ENCODE measurements at regions not wholly inside any gene's neighbourhood (a gene's known extent, or its start where the extent isn't known, plus 50 kb on each side); places are given as distances from the start of the nearest gene placed in this dataset.

- no peak overlapping the region for H3K9ac ChIP-seq (ENCODE audit: low read length)
- H3F3A ChIP-seq (ENCODE audit: insufficient read depth, low read length, poor library complexity, severe bottlenecking), result no peaks in the 10 kb centered on the region
- H3K9me2 ChIP-seq (ENCODE audit: insufficient read depth, low read length), result no peaks in the 10 kb centered on the region
- no peaks in the 10 kb centered on the region for H3K79me2 ChIP-seq (replicated peaks; ENCODE audit: insufficient read depth, low read length)
- TF ChIP-seq RAD21 (conservative IDR thresholded peaks at IDR 0.05) (no peak), MXI1 (conservative IDR thresholded peaks at IDR 0.05; ENCODE audit: poor library complexity, severe bottlenecking) (no peak), SMC3 (conservative IDR thresholded peaks at IDR 0.05; ENCODE audit: poor library complexity) (no peak), POLR2AphosphoS5 (IDR thresholded peaks at IDR 0.05) (no peak), REST (IDR thresholded peaks at IDR 0.05; ENCODE audit: borderline replicate concordance) (no peak), TAF1 (IDR thresholded peaks at IDR 0.05; ENCODE audit: low read depth) (no peak), CTCF (IDR thresholded peaks at IDR 0.05; ENCODE audit: poor library complexity, severe bottlenecking) (no peak), EP300 (conservative IDR thresholded peaks at IDR 0.05; ENCODE audit: poor library complexity, severe bottlenecking) (no peak), EZH2 (IDR thresholded peaks at IDR 0.05; ENCODE audit: borderline replicate concordance, insufficient read depth, low read length, poor library complexity, severe bottlenecking) (no peak)
- no peak overlapping the region for H2AFZ ChIP-seq (ENCODE audit: low read depth, low read length)
- no peak overlapping the region for H3K4me3 ChIP-seq (ENCODE audit: low read length)
- H3K27me3 ChIP-seq (ENCODE audit: insufficient read depth, low read depth, low read length), result no peaks in the 10 kb centered on the region
- no peaks in the 10 kb centered on the region for H3K36me3 ChIP-seq (ENCODE audit: insufficient read depth, low read length)
- no peaks in the 10 kb centered on the region for H4K20me1 ChIP-seq (ENCODE audit: insufficient read depth)
- no peak overlapping the region for H3K4me2 ChIP-seq (ENCODE audit: low read length)
- no peaks in the 10 kb centered on the region for H3K9me3 ChIP-seq (ENCODE audit: low read length)
- no peak overlapping the region for H3K27ac ChIP-seq (ENCODE audit: low read length)
These were observed 88.4 kb downstream of the ENC1 start for GRCh38 chr5:74552101-74552500.

- H3K36me3 ChIP-seq (ENCODE audit: insufficient read depth, low read length), result no peaks in the 10 kb centered on the region
- H3F3A ChIP-seq (ENCODE audit: insufficient read depth, low read length, poor library complexity, severe bottlenecking), result no peaks in the 10 kb centered on the region
- H3K4me2 ChIP-seq (ENCODE audit: low read length), result no peak overlapping the region
- H4K20me1 ChIP-seq (ENCODE audit: insufficient read depth), result no peaks in the 10 kb centered on the region
- no peaks in the 10 kb centered on the region for H3K9me2 ChIP-seq (ENCODE audit: insufficient read depth, low read length)
- H2AFZ ChIP-seq (ENCODE audit: low read depth, low read length), result no peak overlapping the region
- H3K9me3 ChIP-seq (ENCODE audit: low read length), result no peaks in the 10 kb centered on the region
- no peaks in the 10 kb centered on the region for H3K27me3 ChIP-seq (ENCODE audit: insufficient read depth, low read depth, low read length)
- no peak overlapping the region for H3K4me3 ChIP-seq (ENCODE audit: low read length)
- H3K27ac ChIP-seq (ENCODE audit: low read length), result no peak overlapping the region
- no peak overlapping the region for H3K9ac ChIP-seq (ENCODE audit: low read length)
- TF ChIP-seq TAF1 (IDR thresholded peaks at IDR 0.05; ENCODE audit: low read depth), result no peak
- TF ChIP-seq CTCF (IDR thresholded peaks at IDR 0.05; ENCODE audit: poor library complexity, severe bottlenecking), result no peak
- TF ChIP-seq EP300 (conservative IDR thresholded peaks at IDR 0.05; ENCODE audit: poor library complexity, severe bottlenecking), result no peak
- TF ChIP-seq REST (IDR thresholded peaks at IDR 0.05; ENCODE audit: borderline replicate concordance), result no peak
- no peak for TF ChIP-seq RAD21 (conservative IDR thresholded peaks at IDR 0.05)
- TF ChIP-seq EZH2 (IDR thresholded peaks at IDR 0.05; ENCODE audit: borderline replicate concordance, insufficient read depth, low read length, poor library complexity, severe bottlenecking), result no peak
- no peak for TF ChIP-seq MXI1 (conservative IDR thresholded peaks at IDR 0.05; ENCODE audit: poor library complexity, severe bottlenecking)
- no peak for TF ChIP-seq SMC3 (conservative IDR thresholded peaks at IDR 0.05; ENCODE audit: poor library complexity)
- no peak for TF ChIP-seq POLR2AphosphoS5 (IDR thresholded peaks at IDR 0.05)
- no peaks in the 10 kb centered on the region for H3K79me2 ChIP-seq (replicated peaks; ENCODE audit: insufficient read depth, low read length)
These were observed 89.6 kb downstream of the ENC1 start for GRCh38 chr5:74550927-74551326.
